GM23338 (cell line): ENCODE measurements at regions not wholly inside any gene's neighbourhood (a gene's known extent, or its start where the extent isn't known, plus 50 kb on each side); places are given as distances from the start of the nearest gene placed in this dataset.

Experiments used
- CREB1 ChIP-seq: fragments of 250-450 bp; sonication (Bioruptor Pico); IDR thresholded peaks from 2 replicates; pipeline ENCODE4 v1.5.0; 2020; ENCODE audit warnings: low read depth, mild to moderate bottlenecking, moderate library complexity
- CTCF ChIP-seq, 2 experiments: fragments of 200-600 bp in 1 of 2; sonication (generic) in 1 of 2; conservative IDR thresholded peaks; 2 replicates each; pipeline versions ENCODE4 v1.5.1 to v1.6.1; 2016 to 2017; ENCODE audit warnings: antibody characterized with exemption in 2 of 2, low read depth in 2 of 2, mild to moderate bottlenecking in 2 of 2, moderate library complexity in 1 of 2
- EZH2 ChIP-seq: fragments of 200-600 bp; sonication (generic); IDR thresholded peaks from one replicate; pipeline ENCODE4 v1.8.0; 2017; ENCODE audit warnings: antibody characterized with exemption, mild to moderate bottlenecking, low read depth; ENCODE audit not compliant: unreplicated experiment
- EZH2phosphoT487 ChIP-seq: fragments of 200-600 bp; sonication (generic); IDR thresholded peaks from one replicate; pipeline ENCODE4 v1.8.1; 2018; ENCODE audit warnings: antibody characterized with exemption; ENCODE audit not compliant: unreplicated experiment
- JUNB ChIP-seq: IDR thresholded peaks from one replicate; pipeline ENCODE4 v1.6.1; 2016; ENCODE audit warnings: antibody characterized with exemption; ENCODE audit not compliant: unreplicated experiment
- NANOG ChIP-seq: IDR thresholded peaks from 2 replicates; pipeline ENCODE4 v1.6.1; 2016; ENCODE audit warnings: antibody characterized with exemption, borderline replicate concordance
- POLR2AphosphoS5 ChIP-seq: IDR thresholded peaks from 2 replicates; pipeline ENCODE4 v1.6.1; 2016; ENCODE audit warnings: antibody characterized with exemption, low read depth
- REST ChIP-seq: IDR thresholded peaks from one replicate; pipeline ENCODE4 v1.6.1; 2018; ENCODE audit warnings: antibody characterized with exemption; ENCODE audit not compliant: unreplicated experiment
- ZNF462 ChIP-seq: fragments of 250-450 bp; sonication (Bioruptor Pico); IDR thresholded peaks from 2 replicates; pipeline ENCODE4 v1.5.0; 2020; ENCODE audit warnings: mild to moderate bottlenecking, moderate library complexity

GRCh38 chr6:168228676-168229367 lies 90.8 kb downstream of the DACT2 start:
- TF ChIP-seq CTCF (conservative IDR thresholded peaks at IDR 0.05; ENCODE audit: low read depth in 2 of 2) (no peak), EZH2 (no peak), JUNB (no peak), EZH2phosphoT487 (no peak), POLR2AphosphoS5 (no peak), REST (no peak), CREB1 (CRISPR knock-in tag) (no peak), ZNF462 (no peak), NANOG (no peak)
